ENCODE measurements at regions not wholly inside any gene's neighbourhood (a gene's known extent, or its start where the extent isn't known, plus 50 kb on each side); places are given as distances from the start of the nearest gene placed in this dataset.
"Not testable (repeated sequence)": the region's sequence is repeated elsewhere in the genome, so short reads cannot be mapped to it uniquely, and the experiment has no call there.

DNA sequence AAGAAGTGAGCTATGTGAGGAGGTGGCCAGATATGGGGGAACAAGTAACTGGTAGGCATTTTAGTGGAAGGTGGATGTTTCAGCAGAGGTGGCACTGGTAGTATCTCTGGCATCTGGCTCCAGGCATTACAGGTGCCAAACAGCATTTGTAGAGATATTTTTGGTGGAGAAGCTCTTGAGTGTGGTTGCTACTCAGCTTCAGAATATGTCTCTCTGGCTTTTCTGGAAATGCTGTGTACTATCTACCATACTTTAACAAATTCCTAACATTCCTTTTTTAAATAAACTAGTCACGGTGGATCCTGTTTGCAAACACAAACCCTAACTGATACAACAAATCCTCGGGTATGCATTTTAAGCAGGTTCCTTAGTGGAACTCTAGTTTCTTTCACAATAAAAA lies 128.0 kb downstream of the BARX2 start:
- DNase-seq: no peak

DNA sequence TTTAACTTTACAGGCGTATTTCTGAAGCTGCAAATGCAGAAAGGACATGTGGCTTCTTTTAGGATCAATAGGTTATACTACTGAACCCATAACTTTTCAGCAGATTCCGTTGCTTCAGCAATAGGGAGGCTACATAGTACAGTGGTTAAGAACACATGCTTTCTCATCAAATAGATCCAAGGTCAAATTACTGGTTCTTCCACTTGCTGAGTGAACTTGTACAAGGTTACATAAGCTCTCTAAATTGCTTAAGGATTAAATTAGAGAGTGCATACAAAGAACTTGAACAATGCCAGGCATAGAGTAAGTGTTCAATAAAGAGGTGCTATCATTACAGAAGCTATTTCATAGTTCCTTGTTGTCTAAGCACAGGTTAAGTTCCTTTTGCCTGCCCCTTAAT lies 129.6 kb downstream of the BARX2 start:
- no peak for DNase-seq

DNA sequence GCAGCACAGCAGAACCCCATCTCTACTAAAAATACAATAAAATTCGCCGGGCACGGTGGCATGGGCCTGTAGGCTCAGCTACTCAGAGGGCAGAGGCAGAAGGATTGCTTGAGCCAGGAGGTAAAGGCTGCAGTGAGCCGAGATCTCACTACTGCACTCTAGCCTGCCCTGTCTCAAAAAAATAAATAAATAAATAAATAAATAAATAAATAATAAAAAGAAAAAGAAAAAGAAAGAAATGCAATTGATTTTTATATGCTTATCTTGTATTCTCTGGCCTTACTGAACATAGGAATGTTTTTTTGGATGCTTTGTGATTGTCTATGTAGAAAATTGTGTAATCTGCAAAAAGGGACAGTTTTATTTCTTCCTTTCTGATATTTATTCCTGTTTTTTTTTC lies 132.5 kb downstream of the BARX2 start:
- DNase-seq: no peak

DNA sequence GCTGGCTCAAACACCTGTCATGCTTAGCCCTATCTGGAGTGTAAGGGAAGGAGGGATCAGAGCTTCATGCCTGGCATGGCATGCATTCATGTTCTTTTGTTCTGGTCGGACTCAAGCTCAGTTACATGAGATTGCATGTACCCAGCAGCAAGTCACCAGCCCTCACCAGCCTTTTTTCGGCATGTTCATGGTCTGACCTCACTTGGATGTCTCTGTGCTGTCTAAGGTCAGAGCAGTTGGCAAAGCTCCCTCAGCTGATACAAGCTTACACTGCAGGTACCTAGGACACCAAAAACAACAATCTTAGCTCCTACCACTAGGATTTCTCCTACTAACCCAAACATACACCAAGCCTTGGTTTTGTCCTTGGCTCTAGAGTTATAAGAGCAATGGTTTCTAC lies 152.6 kb downstream of the BARX2 start:
- DNase-seq: no peak

DNA sequence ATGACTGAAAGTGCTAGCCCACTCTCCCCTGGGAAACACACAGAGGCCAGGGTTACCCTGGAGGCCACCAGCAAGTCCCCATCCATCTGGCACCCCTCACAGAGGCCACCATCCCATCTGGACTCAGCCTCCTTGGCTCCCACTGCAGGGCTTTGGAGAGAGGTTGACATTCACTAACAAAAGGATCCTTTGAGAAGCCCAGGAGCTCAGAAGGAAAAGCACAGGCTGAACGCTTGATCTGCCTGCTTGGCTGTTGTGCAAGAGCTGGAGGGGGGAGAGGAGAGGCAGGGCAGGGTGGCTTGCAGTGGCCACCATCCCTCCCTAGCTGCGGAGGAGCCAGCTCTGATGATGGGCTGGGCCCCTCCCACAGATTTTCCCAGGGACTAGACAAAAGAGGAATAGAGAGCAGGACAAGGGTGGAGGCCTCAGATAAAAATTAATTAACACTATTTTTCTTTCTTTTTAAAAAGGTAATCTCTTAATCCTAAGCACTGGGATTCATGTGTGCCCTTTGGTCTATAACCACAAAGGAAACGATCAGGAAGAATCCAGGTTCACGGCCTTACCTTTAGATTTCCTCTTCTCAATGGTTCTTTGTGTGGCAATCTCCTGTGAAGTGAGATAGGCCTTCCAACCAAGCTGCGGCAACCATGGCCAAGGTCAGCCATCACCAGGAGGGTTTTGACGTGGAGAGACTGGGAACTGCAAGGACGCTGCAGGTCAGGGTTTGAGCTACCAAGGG lies 154.7 kb downstream of the BARX2 start:
- DNase-seq: no peak

DNA sequence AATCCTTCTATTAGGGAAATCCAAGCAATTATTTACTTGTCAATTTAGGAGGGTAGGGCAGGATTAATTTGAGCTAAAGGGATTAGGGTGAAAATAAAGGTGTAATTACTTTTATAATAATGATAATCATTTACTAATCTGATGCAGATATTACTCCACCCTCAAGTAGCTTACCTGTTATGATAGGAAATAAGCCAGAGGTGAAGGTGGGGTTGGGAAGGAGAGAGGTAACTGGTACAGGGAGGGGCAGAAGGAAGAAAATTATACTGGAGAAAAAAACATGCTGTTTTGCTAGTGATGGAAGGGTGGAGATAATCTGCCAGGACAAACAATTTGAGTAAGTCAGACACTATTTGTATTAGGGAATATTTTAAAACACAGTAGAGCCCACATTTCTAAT lies 157.7 kb downstream of the BARX2 start:
- no peak for DNase-seq

DNA sequence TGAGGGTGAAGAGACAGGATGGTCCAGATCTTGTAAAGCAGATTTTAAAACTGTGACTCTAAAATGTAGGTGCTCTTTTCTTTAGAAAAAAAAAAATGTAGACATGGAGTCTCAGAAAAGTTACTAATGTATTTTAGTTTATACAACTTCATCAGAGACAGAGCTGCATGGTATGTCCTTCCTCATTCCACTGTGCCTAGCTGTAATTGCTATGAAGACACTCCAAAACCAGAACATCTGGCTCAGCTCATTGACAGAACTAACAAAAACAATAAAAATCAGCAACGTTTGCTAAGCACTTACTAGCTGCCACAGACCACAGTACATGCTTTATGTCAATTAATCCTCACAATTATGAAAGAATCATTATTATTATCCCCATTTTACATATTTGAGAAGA lies 160.7 kb downstream of the BARX2 start:
- DNase-seq: no peak

DNA sequence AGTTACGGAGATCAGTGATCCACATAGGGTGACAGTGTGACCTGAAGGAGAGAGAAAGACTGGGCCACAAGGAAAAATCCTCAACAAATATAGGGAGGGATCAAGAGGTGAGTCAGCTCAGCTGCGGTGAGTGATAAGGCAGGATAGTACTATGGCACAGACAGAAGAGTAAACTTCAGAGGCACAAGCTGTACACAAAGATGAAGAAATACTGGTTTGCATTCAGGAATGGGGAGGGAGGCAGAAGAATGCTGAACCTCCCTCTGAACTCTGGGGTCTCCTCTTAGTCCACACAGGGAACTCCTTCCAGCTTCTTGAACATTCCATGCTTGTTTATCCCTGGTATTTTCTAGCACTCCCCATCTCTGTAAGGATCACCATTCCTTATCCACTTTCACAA lies 162.7 kb downstream of the BARX2 start:
- DNase-seq: no peak

DNA sequence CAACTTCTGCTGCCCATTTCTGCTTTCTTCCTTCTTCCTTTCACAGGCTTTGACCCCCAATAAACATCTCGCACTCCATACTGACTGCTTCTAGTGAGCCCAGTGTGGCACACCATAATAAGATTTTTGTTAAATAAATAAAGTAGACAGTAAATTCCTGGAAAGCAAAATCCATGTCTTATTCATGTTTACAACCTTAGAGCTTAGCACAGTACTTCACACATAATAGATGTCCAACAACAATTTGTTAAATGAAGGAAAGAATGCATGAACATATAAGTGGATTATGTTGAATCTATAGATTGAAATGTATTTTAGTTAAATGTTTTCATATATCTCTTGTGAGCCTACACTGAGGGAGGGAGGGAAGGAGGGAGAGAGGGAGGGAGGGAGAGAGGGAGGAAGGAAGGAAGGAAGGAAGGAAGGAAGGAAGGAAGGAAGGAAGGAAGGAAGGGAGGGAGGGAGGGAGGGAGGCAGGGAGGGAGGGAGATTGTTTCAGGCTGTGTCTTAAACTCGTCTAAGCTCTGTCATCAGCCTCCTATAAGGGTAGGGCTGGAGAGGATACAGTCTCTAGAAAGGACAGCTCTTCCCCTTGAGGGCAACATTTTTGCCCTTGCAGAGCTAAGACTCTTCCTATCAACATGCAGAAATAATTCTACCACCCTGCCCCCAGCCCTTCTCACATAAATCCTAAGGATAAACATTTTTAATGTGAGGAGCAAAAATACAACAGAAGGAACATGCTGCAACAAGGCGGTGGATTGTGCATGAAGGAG lies 168.1 kb downstream of the BARX2 start:
- no peak for DNase-seq

DNA sequence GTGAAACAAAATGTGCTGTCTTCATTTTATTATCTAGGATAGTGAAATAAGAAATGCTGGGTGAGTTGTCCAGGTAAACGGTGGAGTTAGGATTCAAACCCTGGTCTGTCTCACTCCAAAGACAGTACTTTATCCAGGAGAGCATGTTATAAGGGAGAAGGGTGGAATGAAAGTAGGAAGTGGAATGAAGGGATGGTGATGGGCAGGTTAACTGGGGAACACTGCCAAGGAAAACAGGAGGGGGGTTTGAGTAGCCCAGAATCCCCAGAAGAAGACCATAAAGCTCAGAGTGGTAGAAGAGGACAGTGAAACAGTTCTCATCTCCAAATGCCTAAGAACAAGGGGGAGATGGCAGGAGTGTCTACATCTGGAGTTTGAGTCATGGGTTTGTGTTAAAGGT lies 169.0 kb downstream of the BARX2 start:
- DNase-seq: no peak

DNA sequence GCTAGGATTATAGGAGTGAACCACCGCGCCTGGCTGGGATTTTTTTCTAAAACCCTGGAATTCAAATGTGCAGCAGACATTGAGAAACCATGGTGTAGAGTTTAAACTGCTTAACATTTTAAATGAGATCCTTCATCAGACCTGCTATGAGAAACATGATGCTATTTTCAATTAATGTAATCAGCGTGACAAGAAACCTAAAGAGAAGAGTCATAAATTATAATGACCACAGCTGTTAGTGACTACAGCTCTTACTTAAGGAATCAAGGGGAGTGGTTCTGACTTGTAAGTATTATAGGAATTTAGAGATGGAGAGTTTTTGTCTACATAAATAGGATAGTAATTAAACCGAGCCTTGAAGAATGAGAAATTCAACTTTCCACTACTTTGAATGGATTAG lies 170.6 kb downstream of the BARX2 start:
- DNase-seq: no peak

DNA sequence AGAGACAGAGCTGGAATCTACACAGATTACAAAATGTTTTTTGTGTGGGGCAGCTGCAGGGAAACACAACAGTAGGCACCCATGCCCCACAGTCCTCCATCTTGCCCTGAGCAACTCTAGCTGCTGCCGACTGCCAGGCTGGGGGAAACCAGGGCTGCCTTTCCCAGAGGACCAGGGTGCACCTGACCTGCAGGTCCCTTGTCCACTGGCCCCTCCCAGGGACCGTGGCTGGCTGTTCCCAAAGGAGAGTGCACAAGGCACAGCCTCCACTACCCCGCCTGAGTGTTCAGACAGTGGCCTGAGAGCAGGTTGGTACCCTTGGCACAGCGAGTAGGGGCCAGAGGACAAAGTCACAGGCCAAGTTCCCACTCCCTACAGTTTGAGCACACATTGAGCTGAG lies 181.8 kb downstream of the BARX2 start:
- no peak for DNase-seq

DNA sequence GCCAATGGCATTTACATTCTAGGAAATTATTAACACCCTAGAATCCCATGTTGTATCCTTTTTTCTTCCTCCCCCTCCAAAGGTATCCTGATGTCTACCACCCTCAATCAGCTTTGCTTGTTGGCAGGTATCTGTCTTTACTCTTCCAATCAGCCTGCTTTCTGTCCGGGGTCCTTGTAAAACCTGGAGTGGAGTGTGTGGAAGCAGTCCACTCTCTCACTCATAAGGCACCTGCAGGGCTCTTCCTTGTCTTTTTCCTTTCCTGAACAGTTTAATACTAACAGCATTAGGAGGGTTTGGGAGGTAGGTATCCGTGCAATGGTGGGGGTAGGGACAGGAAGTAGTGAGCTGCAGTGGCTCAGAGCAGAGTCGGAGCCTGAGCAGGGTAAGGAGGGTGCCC lies 193.4 kb downstream of the BARX2 start:
- no peak for DNase-seq

DNA sequence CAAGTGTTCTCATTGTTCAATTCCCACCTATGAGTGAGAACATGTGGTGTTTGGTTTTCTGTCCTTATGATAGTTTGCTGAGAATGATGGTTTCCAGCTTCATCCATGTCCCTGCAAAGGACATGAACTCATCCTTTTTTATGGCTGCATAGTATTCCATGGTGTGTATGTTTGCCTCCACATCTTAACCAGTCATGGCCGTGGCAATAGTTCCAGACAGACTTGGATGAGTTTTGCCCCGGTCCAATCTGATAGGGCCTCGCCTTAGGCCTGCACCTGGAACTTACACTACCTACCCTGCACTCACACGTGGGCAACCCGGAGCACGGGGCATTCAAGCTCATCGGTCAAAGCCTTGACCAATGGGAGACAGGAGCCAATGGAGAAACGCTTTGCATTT lies 197.0 kb downstream of the BARX2 start:
- not testable (repeated sequence) for DNase-seq

DNA sequence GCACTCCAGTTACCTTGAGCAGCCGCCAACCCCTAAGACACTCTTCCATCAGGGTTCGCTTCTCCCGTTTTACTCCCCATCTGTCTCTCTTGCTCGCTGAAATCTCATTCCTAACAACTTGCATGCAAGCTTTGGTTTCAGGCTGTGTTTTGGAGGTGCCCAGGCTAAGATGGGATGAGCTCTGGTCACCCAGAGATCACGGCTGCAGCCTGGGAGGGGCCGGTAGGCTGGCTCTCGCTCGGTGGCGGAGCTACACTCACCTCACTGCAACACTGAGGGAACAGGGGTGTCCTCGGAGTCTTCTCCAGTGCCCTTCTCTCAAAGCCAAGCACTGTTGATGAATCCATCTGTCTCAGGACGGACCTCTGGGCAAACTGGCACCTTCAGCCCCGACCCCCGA lies 197.5 kb downstream of the BARX2 start:
- no peak for DNase-seq

DNA sequence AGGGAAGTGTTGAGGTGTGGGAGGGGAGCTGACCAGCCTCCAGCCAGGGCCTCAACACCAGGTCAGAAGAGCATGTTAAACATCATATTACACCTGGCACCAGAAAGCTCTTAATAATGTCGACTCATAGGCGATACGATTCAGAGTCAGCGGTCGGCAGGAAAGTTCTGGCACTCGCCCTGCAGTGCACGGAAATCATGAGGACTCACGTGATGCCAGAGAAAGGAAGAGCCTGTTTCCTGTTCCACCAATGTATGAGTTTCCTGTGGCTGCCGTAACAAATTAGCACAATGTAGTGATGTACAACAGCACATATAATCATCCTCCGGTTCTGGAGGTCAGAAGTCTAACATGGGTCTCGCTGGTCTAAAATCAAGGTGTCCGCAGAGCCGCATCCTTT lies 198.8 kb downstream of the BARX2 start:
- no peak for DNase-seq

DNA sequence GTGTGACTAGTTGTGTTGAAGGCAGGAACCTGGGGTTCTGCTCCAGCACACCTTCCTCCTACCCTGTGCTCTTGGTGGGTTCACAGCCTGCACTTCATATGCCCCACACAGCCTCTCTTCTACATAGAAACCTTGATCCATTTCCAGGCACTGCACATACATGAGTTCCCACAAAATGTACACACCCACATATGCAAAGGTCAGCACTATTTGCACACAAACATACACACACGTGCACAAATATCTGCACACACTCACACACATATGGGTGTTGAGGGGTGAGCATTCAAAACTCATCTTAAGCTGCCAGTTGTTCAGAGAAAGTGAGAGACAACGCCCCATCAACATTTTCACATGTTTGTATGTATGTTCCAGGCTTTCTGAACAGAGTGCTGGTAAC lies 201.0 kb downstream of the BARX2 start:
- DNase-seq: no peak

DNA sequence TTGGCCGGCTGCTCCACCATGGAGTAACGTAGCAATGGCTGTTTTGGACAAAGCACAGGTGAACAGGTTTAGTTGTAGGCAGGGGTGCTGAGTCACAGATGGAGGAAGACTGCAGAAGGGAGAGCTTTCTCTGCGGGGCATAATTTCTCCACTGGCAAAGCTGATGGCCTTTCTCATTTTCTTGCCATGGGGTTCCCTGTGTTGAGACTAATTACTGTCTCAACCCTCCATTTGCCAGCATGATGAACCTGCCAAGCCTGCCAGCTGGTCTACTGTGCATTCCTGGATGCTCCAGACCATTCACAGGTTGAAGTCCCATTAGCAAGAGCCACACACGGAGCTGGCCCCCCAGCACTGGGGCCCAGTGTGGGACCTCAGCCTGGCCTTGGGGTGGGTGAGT lies 202.4 kb downstream of the BARX2 start:
- DNase-seq: no peak

DNA sequence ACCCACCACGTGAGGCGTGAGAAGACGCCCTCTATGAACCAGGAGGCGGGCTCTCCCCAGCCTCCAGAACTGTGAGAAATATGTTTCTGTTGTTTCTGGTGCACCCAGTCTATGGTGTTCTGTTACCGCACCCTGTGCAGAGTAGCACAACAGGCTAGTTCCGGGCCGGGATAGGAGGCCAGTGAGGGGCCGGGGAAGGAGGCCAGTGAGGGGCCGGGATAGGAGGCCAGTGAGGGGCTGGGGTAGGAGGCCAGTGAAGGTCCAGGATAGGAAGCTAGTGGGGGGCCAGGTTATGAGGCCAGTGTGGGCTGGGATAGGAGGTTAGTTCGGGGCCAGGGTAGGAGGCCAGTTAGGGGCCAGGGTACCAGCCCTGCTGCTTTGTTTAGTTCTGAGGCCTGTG lies 204.6 kb downstream of the BARX2 start:
- no peak for DNase-seq

DNA sequence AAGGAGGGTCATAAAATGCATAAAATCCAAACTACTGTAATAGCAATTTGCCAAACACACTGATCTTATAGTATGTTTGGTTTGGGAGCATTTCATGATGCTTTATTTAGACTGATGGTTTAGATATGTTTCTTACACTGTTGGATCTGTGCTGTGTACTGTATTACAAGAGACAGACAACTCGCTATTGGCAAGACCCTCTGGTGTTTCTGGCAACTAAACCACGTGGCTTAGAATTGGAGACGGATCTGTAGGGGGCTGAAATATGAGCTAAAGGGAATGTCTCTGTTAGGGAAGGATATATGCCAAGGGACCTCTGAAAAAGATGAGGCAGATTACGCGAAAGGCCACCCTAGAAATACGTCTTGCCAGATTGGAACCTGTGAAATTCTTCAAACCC lies 208.7 kb downstream of the BARX2 start:
- DNase-seq: no peak

DNA sequence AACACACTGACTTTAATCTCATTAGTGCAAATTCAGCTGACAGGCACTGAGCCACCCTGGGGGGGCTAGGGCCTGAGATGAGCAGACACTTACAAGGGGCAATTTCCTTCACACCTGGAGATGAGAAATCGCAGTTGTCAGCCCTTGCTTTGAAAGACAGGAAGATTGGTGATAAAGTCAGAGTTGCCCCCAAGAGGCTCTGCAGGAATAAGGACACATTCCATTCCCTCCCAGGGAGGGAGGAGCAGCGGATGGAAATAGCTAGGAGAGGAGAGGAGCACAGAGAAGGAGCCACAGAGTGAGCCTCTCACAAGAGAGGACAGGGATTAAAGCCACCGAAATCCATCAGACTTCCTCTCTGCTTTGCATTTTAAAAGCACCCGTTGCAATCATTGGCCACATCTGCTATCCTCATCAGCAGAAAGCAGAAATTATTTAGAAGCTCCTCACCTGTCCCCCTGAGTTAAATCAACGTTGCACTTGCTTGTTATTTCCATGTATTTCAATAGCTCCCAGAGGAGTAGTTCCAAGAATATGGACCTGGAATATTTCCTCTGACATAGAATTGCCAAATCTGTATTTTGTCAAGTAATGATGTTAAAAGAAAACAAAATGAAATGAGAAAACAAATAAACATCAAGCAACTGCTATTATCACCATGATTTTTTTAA lies 213.7 kb downstream of the BARX2 start:
- DNase-seq: no peak

DNA sequence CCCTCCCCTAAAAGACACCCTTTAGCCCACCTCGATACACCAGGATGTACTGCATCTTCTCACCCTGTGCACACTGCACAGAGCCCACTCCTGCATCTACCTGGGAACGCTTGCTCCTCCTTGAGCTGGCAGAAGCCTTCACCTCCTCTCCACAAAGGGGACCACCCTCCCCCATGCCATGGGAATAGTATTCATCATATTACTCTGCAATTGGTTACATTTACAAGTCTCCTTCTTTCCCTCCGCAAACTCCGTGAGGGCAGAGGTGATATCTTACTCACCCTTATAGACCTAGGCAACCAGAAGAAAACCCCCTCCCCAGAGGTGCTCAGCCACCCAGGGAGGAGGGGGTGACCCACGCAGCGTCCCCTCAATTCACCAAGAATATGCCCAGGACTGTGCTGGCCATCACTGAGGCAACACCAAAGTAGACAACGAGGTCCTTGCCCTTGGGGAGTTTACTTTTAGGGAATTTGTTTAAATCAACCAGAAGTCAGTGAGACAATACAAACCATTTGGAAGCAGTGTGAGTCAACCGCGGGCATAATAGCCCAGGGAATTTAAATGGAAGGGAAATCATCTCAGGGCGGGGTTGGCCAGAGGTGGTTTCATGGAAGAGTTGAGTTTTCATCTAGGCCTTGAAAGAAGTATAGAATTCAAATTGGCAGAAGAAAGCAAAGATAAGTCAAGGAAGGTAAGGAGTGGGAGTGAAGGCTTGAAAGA lies 214.5 kb downstream of the BARX2 start:
- no peak for DNase-seq
